H1 (cell line): ENCODE measurements at regions not wholly inside any gene's neighbourhood (a gene's known extent, or its start where the extent isn't known, plus 50 kb on each side); places are given as distances from the start of the nearest gene placed in this dataset.

Experiments
- CTCF ChIA-PET: fragments of 300-600 bp; sonication (Branson Sonifier 250); formaldehyde crosslinking; loops from one replicate; lab custom pipeline; 2021; ENCODE audit not compliant: partially characterized antibody; lab: Charles Lee
- POLR2A ChIA-PET: fragments of 300-600 bp; sonication (Branson Sonifier 250); formaldehyde crosslinking; loops from one replicate; lab custom pipeline; 2021; ENCODE audit warnings: inconsistent platforms; ENCODE audit not compliant: partially characterized antibody; lab: Charles Lee
- DNase-seq, 2 experiments: peaks; one replicate each; pipeline versions ENCODE4 v3.0.0 to v3.0.0-alpha.2; 2010 to 2022; ENCODE audit warnings: low spot score in 2 of 2, low read depth in 1 of 2, mixed read lengths in 1 of 2
- FAIRE-seq: peaks from 2 replicates; lab custom pipeline; 2011; peaks lifted over from hg19 to GRCh38; lab: Jason Lieb, UNC
- H2AFZ ChIP-seq: 2 replicates; pipeline ENCODE4 v1.8.1; 2012; ENCODE audit warnings: low read length, inconsistent platforms
- H2AK5ac ChIP-seq: 2 replicates; pipeline ENCODE4 v1.6.1; 2013; ENCODE audit warnings: low read depth, low read length
- H2BK120ac ChIP-seq: replicated peaks from 2 replicates; pipeline ENCODE3; 2013; ENCODE audit warnings: low read depth, low read length, inconsistent platforms
- H2BK12ac ChIP-seq: 2 replicates; pipeline ENCODE4 v1.6.1; 2013; ENCODE audit warnings: low read depth, low read length
- H2BK15ac ChIP-seq: 2 replicates; pipeline ENCODE4 v1.6.1; 2013; ENCODE audit warnings: low read length
- H2BK20ac ChIP-seq: 2 replicates; pipeline ENCODE4 v1.6.1; 2013; ENCODE audit warnings: low read length
- H2BK5ac ChIP-seq: 2 replicates; pipeline ENCODE4 v1.6.1; 2013; ENCODE audit warnings: low read depth, low read length
- H3K14ac ChIP-seq: 2 replicates; pipeline ENCODE4 v1.6.1; 2013; ENCODE audit warnings: inconsistent platforms; ENCODE audit not compliant: insufficient read length
- H3K18ac ChIP-seq: 2 replicates; pipeline ENCODE4 v1.6.1; 2013; ENCODE audit warnings: low read length; ENCODE audit errors: extremely low read depth
- H3K23ac ChIP-seq: 2 replicates; pipeline ENCODE4 v1.6.1; 2013; ENCODE audit warnings: inconsistent platforms; ENCODE audit not compliant: insufficient read length
- H3K23me2 ChIP-seq: 2 replicates; pipeline ENCODE4 v1.6.1; 2013; ENCODE audit warnings: low read depth, low read length
- H3K27ac ChIP-seq: 2 replicates; pipeline ENCODE4 v1.6.1; 2011; ENCODE audit warnings: low read depth, low read length, inconsistent platforms
- H3K27me3 ChIP-seq, 4 experiments: replicated peaks in 1 of 4; 1 replicate in 1 of 4; 2 replicates in 3 of 4; pipeline versions ENCODE4 v1.6.1 to v1.8.1; 2011 to 2013; ENCODE audit warnings: low read length in 3 of 4, mild to moderate bottlenecking in 3 of 4, inconsistent platforms in 2 of 4, mixed read lengths in 2 of 4, moderate library complexity in 1 of 4; ENCODE audit not compliant: control insufficient read depth in 3 of 4, insufficient read depth in 3 of 4; ENCODE audit errors: extremely low read depth in 1 of 4
- H3K36me3 ChIP-seq, 4 experiments: 2 replicates each; pipeline versions ENCODE4 v1.6.1 to v1.8.1; 2011 to 2013; ENCODE audit warnings: mild to moderate bottlenecking in 4 of 4, low read length in 3 of 4, moderate library complexity in 2 of 4, control low read depth in 1 of 4, inconsistent platforms in 1 of 4; ENCODE audit not compliant: insufficient read depth in 4 of 4, control insufficient read depth in 2 of 4
- H3K4ac ChIP-seq: replicated peaks from 2 replicates; pipeline ENCODE3; 2013; ENCODE audit warnings: low read length, low read depth, mixed read lengths, inconsistent platforms; ENCODE audit not compliant: insufficient read length
- H3K4me1 ChIP-seq, 4 experiments: replicated peaks in 1 of 4; 1 replicate in 1 of 4; 2 replicates in 3 of 4; pipeline versions ENCODE4 v1.6.1 to v1.8.1; 2011 to 2013; ENCODE audit warnings: low read length in 3 of 4, inconsistent platforms in 2 of 4, mixed read lengths in 1 of 4; ENCODE audit not compliant: insufficient read depth in 4 of 4, control insufficient read depth in 3 of 4
- H3K4me2 ChIP-seq, 2 experiments: 2 replicates each; pipeline versions ENCODE4 v1.6.1 to v1.8.1; 2011 to 2013; ENCODE audit warnings: low read depth in 2 of 2, low read length in 2 of 2, control low read depth in 1 of 2, inconsistent platforms in 1 of 2, mild to moderate bottlenecking in 1 of 2; ENCODE audit not compliant: insufficient read depth in 1 of 2
- H3K4me3 ChIP-seq, 4 experiments: fragments of 200-600, 300-600 bp in 1 of 4; sonication (generic), shearing (Covaris generic), sonication (Bioruptor Twin) in 1 of 4; 2 replicates each; pipeline versions ENCODE4 v1.5.1 to v1.8.1; 2011 to 2016; ENCODE audit warnings: low read length in 4 of 4, low read depth in 3 of 4, control low read depth in 2 of 4, inconsistent platforms in 2 of 4, mild to moderate bottlenecking in 2 of 4, mixed read lengths in 1 of 4, moderate library complexity in 1 of 4; ENCODE audit not compliant: insufficient read depth in 2 of 4; ENCODE audit errors: extremely low read depth in 1 of 4
- H3K56ac ChIP-seq: replicated peaks from 2 replicates; pipeline ENCODE3; 2013; ENCODE audit warnings: low read depth, mild to moderate bottlenecking, mixed read lengths, low read length, inconsistent platforms; ENCODE audit not compliant: insufficient read length
- H3K79me1 ChIP-seq: 2 replicates; pipeline ENCODE4 v1.6.1; 2013; ENCODE audit warnings: low read depth, low read length, control low read depth
- H3K79me2 ChIP-seq, 2 experiments: 2 replicates each; pipeline versions ENCODE4 v1.6.1 to v1.8.1; 2012 to 2013; ENCODE audit warnings: low read length in 2 of 2, mild to moderate bottlenecking in 2 of 2, inconsistent platforms in 1 of 2; ENCODE audit not compliant: insufficient read depth in 2 of 2, control insufficient read depth in 1 of 2
- H3K9ac ChIP-seq, 4 experiments: replicated peaks in 1 of 4; 1 replicate in 1 of 4; 2 replicates in 3 of 4; pipeline versions ENCODE4 v1.6.1 to v1.8.1; 2011 to 2013; ENCODE audit warnings: low read depth in 3 of 4, low read length in 3 of 4, control low read depth in 2 of 4, mild to moderate bottlenecking in 2 of 4, moderate library complexity in 2 of 4, inconsistent platforms in 1 of 4; ENCODE audit errors: extremely low read depth in 1 of 4
- H3K9me3 ChIP-seq, 2 experiments: 2 replicates each; pipeline versions ENCODE4 v1.6.1 to v1.8.1; 2012 to 2013; ENCODE audit warnings: mild to moderate bottlenecking in 2 of 2, moderate library complexity in 2 of 2, control low read depth in 1 of 2, inconsistent platforms in 1 of 2, low read depth in 1 of 2, low read length in 1 of 2, mixed read lengths in 1 of 2; ENCODE audit not compliant: insufficient read depth in 2 of 2
- H4K20me1 ChIP-seq, 2 experiments: replicated peaks in 1 of 2; 2 replicates each; pipeline versions ENCODE3 to v1.8.1; 2011 to 2013; ENCODE audit warnings: inconsistent platforms in 2 of 2, low read length in 2 of 2, mild to moderate bottlenecking in 1 of 2; ENCODE audit not compliant: insufficient read depth in 2 of 2, control insufficient read depth in 1 of 2
- H4K5ac ChIP-seq: 2 replicates; pipeline ENCODE4 v1.6.1; 2013; ENCODE audit warnings: low read length, low read depth, mixed read lengths, inconsistent platforms; ENCODE audit not compliant: insufficient read length
- H4K8ac ChIP-seq: 2 replicates; pipeline ENCODE4 v1.8.0; 2013; ENCODE audit warnings: mild to moderate bottlenecking, moderate library complexity, low read length, inconsistent platforms; ENCODE audit not compliant: insufficient read depth; ENCODE audit errors: extremely low read depth
- H4K91ac ChIP-seq: replicated peaks from 2 replicates; pipeline ENCODE3; 2013; ENCODE audit warnings: low read length, mixed read lengths, inconsistent platforms; ENCODE audit not compliant: insufficient read length
- CBX8 ChIP-seq: fragments of 300-800, 300-1000 bp; sonication (generic); IDR thresholded peaks from 2 replicates; pipeline ENCODE4 v1.7.1; 2016; ENCODE audit warnings: low read depth, low read length, borderline replicate concordance
- EGR1 ChIP-seq: IDR thresholded peaks from 2 replicates; pipeline ENCODE4 v1.6.1; 2011; ENCODE audit warnings: low read depth, low read length, borderline replicate concordance
- GTF2F1 ChIP-seq: IDR thresholded peaks from 2 replicates; pipeline ENCODE4 v1.6.1; 2012; ENCODE audit warnings: low read depth, low read length, improper control_type of control experiment, borderline replicate concordance
- WGBS, 2 experiments: shearing (Covaris generic) in 1 of 2; methylation state at CpG; one replicate each; pipeline versions ENCODE4 v1.1.6 to v1.1.7; 2013 to 2015; ENCODE audit warnings: low lambda C conversion rate in 2 of 2, mixed read lengths in 2 of 2, inconsistent platforms in 1 of 2, low coverage in 1 of 2, missing lambda C conversion rate in 1 of 2; ENCODE audit not compliant: insufficient replicate concordance in 2 of 2, insufficient coverage in 1 of 2, insufficient read length in 1 of 2; ENCODE audit errors: extremely low coverage in 1 of 2, missing lambda C conversion rate in 1 of 2; 5-methylcytosine and 5-hydroxymethylcytosine counted together

GRCh38 chr6:168192195-168192900 is 113.3 kb upstream of the FRMD1 start:
- H2BK20ac ChIP-seq: no peak overlapping the region
- CTCF ChIA-PET: no interaction called here
- no peak overlapping the region for H2AK5ac ChIP-seq
- no peak for TF ChIP-seq GTF2F1
- no peak for TF ChIP-seq CBX8
- no peak for TF ChIP-seq EGR1

More at GRCh38 chr6:168192195-168192900, 113.3 kb upstream of the FRMD1 start:
- Histone ChIP-seq H3K23ac (no peak overlapping the region), H3K4ac (no peak overlapping the region), H3K79me1 (no peaks in the 10 kb centered on the region), H3K9ac (no peak overlapping the region), H3K4me1 (no peaks in the 10 kb centered on the region; a peak in 1 of 7 replicates), H4K8ac (no peak overlapping the region), H2BK15ac (no peak overlapping the region), H3K4me3 (no peak overlapping the region), H4K5ac (no peak overlapping the region), H3K14ac (no peak overlapping the region), H3K27ac (no peak overlapping the region), H3K79me2 (no peaks in the 10 kb centered on the region), H4K91ac (no peak overlapping the region), H3K4me2 (no peak overlapping the region), H2BK5ac (no peak overlapping the region), H3K36me3 (no peaks in the 10 kb centered on the region), H2AFZ (no peak overlapping the region), H2BK120ac (no peak overlapping the region), H3K9me3 (peaks cover 0 to 2% of the 10 kb centered on the region in 2 experiments; a peak in 2 of 4 replicates), H3K27me3 (no peaks in the 10 kb centered on the region), H3K18ac (no peak overlapping the region), H3K23me2 (no peaks in the 10 kb centered on the region), H4K20me1 (no peaks in the 10 kb centered on the region), H3K56ac (no peak overlapping the region), H2BK12ac (no peak overlapping the region)
- POLR2A ChIA-PET: no interaction called here
- DNase-seq: peak in 1 of 2 experiments; percentile 17
- no peak for FAIRE-seq
- 84% methylated on average over 16 of the region's 16 CpGs; no CpG with 5 or more reads in 1 of the 2 experiments for WGBS, 2 experiments
